ENCODE measurements at regions not wholly inside any gene's neighbourhood (a gene's known extent, or its start where the extent isn't known, plus 50 kb on each side); places are given as distances from the start of the nearest gene placed in this dataset.
"Not testable (repeated sequence)": the region's sequence is repeated elsewhere in the genome, so short reads cannot be mapped to it uniquely, and the experiment has no call there.

DNA sequence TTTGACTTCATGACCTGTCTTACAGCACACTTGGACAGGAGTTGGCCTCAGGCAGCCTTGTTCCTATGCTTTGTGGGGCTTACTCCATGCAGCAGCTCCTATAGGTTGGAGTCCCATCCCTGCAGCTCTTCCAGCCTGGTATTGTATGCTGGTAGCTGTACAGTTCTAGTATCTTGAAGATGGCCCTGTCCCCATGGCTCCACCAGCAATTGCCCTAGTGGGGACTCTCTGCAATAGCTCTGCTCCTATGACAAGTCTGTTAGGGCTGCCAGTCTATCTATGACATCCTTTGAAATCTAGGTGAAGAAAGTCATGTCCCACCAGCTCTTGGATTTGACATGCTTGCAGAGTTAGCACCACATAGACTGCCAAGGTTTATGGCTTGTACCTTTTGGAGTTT, 252.6 kb downstream of the ANTXR2 start:
- H3K4me3 ChIP-seq, result no peak overlapping the region
- intact Hi-C loops (cut with DNase I), result no loop called here
- no peaks in the 10 kb centered on the region for H3K4me1 ChIP-seq
- H3K27me3 ChIP-seq, result no peaks in the 10 kb centered on the region
- H3K36me3 ChIP-seq, result no peaks in the 10 kb centered on the region
- no peak overlapping the region for H3K27ac ChIP-seq
- TF ChIP-seq, protein P1, sequence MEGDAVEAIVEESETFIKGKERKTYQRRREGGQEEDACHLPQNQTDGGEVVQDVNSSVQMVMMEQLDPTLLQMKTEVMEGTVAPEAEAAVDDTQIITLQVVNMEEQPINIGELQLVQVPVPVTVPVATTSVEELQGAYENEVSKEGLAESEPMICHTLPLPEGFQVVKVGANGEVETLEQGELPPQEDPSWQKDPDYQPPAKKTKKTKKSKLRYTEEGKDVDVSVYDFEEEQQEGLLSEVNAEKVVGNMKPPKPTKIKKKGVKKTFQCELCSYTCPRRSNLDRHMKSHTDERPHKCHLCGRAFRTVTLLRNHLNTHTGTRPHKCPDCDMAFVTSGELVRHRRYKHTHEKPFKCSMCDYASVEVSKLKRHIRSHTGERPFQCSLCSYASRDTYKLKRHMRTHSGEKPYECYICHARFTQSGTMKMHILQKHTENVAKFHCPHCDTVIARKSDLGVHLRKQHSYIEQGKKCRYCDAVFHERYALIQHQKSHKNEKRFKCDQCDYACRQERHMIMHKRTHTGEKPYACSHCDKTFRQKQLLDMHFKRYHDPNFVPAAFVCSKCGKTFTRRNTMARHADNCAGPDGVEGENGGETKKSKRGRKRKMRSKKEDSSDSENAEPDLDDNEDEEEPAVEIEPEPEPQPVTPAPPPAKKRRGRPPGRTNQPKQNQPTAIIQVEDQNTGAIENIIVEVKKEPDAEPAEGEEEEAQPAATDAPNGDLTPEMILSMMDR (IDR thresholded peaks at IDR 0.05), result no peak
- DNase-seq (no peak), ATAC-seq (no peak)
- peaks cover 0 to 13% of the 10 kb centered on the region in 2 donors for H3K9me3 ChIP-seq

DNA sequence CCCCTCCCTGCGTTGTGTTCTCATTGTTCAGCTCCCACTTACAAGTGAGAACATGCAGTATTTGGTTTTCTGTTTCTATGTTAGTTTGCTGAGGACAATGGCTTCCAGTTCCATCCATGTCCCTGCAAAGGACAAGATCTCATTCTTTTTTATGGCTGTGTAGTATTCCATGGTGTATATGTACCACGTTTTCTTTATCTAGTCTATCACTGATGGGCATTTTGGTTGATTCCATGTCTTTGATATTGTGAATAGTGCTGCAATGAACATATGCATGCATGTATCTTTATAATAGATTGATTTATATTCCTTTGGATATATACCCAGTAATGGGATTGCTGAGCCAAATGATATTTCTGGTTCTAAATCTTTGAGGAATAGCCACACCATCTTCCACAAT, 265.1 kb downstream of the ANTXR2 start:
- H3K27me3 ChIP-seq; H3K9me3 ChIP-seq; intact Hi-C loops (cut with DNase I); H3K27ac ChIP-seq; ATAC-seq; H3K4me1 ChIP-seq; H3K4me3 ChIP-seq; DNase-seq; H3K36me3 ChIP-seq: not testable (repeated sequence)

DNA sequence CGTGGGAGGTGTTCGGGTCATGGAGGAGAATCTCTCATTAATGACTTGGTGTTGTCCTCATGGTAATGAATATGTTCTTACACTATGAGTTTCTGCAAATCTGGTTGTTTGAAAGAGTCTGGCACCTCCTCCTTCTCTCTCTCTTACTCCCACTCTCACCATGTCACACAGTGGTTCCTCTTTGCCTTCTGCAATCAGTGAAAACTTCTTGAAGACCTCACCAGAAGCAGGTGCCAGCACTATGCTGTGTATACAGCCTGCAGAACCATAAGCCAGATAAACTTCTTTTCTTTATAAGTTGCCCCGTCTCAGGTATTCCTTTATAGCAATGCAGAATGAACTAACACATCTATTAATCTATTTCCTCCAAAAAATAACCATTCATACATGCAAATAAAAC, 275.0 kb downstream of the ANTXR2 start:
- no peaks in the 10 kb centered on the region for H3K4me1 ChIP-seq
- H3K4me3 ChIP-seq, result no peak overlapping the region
- DNase-seq (no peak), ATAC-seq (no peak)
- TF ChIP-seq, protein P1 (IDR thresholded peaks at IDR 0.05), result no peak
- H3K36me3 ChIP-seq, result no peaks in the 10 kb centered on the region
- intact Hi-C loops (cut with DNase I), result no loop called here
- peaks cover 0 to 7% of the 10 kb centered on the region in 2 donors for H3K9me3 ChIP-seq
- H3K27ac ChIP-seq, result no peak overlapping the region
- no peaks in the 10 kb centered on the region for H3K27me3 ChIP-seq

DNA sequence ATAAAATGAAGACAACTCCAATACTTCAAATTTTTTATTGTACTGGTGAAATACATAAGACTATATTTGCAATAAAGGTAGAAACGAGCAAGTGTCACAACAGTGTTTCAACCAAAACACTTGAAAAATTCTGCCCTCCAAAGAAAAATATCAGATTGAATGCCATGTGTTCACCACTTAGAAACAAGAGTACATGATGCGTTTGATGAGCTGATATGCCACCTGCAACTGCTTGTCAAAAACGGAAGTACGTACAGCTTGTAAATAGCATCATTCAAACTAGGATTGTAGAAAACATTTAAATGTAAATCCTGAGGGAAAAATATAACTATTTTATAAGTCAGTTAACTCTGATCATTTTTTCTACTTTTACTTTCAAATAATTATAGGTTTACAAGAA, 276.1 kb downstream of the ANTXR2 start:
- Histone ChIP-seq H3K9me3 (peaks cover 0 to 7% of the 10 kb centered on the region in 2 donors), H3K27ac (no peak overlapping the region), H3K36me3 (no peaks in the 10 kb centered on the region), H3K4me3 (no peak overlapping the region), H3K4me1 (no peaks in the 10 kb centered on the region), H3K27me3 (no peaks in the 10 kb centered on the region)
- intact Hi-C loops (cut with DNase I), result no loop called here
- TF ChIP-seq, protein P1 (IDR thresholded peaks at IDR 0.05), result no peak
- ATAC-seq, result no peak
- no peak for DNase-seq

DNA sequence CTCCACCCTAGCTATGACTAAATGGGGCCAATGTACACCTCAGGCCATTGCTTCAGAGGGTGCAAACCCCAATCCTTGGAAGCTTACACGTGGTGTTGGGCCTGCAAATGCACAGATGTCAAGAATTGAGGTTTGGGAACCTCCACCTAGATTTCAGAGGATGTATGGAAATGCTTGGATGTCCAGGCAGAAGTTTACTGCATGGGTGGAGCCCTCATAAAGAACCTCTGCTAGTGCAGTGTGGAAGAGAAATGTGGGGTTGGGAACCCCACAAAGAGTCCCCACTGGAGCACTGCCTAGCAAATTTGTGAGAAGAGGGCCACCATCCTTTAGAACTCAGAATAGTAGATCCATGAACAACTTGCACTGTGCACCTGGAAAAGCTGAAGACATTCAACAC, 284.1 kb downstream of the ANTXR2 start:
- intact Hi-C loops (cut with DNase I), result no loop called here
- H3K36me3 ChIP-seq, result no peaks in the 10 kb centered on the region

DNA sequence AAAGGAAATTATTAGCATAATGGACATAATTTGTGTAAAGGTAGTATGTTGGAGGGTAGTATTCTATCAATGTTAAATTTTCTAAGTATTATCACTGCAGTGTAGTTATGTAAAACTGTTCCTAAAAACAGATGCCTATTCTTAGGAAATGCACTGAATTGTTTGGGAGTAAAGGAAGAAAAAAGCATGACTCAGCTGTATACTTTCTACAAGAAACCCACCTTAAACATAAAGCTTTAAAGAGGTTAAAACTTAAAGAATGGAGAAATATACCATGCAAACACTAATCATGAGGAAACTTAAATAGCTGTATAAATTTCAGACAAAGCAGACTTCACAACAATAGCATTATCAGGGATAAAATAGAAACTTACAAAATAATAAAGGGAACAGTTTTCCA, 292.9 kb downstream of the ANTXR2 start:
- Histone ChIP-seq H3K27ac (no peak overlapping the region), H3K4me3 (no peak overlapping the region), H3K36me3 (no peaks in the 10 kb centered on the region), H3K27me3 (no peaks in the 10 kb centered on the region), H3K9me3 (peaks cover 0 to 18% of the 10 kb centered on the region in 2 donors), H3K4me1 (no peaks in the 10 kb centered on the region)
- intact Hi-C loops (cut with DNase I), result no loop called here
- TF ChIP-seq, protein P1 (IDR thresholded peaks at IDR 0.05), result no peak
- ATAC-seq (no peak), DNase-seq (no peak)

More for the DNA sequence above, 284.1 kb downstream of the ANTXR2 start:
- Histone ChIP-seq H3K9me3 (peaks cover 0 to 22% of the 10 kb centered on the region in 2 donors), H3K27ac (no peak overlapping the region), H3K4me1 (no peaks in the 10 kb centered on the region), H3K27me3 (no peaks in the 10 kb centered on the region), H3K4me3 (no peak overlapping the region)
- ATAC-seq (no peak), DNase-seq (no peak)
- TF ChIP-seq, protein P1 (IDR thresholded peaks at IDR 0.05), result no peak

Measured in left lung (tissue), 4 donors.